ENCODE measurements at regions not wholly inside any gene's neighbourhood (a gene's known extent, or its start where the extent isn't known, plus 50 kb on each side); places are given as distances from the start of the nearest gene placed in this dataset.

DNA sequence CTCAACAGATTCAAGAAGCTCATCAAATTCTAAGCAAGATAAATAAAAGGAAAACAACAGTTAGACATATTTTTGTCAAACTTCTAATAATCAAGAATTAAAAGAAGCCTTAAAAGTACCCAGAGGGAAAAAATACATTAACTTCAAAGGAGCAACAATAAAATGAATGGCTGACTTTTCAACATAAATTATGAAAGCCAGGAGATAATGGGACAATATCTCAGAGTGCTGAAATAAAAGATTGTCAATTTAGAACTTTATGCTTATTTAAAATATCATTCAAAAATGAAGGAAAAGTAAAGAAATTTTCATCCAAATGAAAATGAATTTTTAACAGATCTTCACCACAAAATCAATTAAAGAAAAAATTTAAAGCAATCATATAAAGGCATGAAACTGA lies 108.5 kb upstream of the IL6 start:
- TF ChIP-seq, protein P1, sequence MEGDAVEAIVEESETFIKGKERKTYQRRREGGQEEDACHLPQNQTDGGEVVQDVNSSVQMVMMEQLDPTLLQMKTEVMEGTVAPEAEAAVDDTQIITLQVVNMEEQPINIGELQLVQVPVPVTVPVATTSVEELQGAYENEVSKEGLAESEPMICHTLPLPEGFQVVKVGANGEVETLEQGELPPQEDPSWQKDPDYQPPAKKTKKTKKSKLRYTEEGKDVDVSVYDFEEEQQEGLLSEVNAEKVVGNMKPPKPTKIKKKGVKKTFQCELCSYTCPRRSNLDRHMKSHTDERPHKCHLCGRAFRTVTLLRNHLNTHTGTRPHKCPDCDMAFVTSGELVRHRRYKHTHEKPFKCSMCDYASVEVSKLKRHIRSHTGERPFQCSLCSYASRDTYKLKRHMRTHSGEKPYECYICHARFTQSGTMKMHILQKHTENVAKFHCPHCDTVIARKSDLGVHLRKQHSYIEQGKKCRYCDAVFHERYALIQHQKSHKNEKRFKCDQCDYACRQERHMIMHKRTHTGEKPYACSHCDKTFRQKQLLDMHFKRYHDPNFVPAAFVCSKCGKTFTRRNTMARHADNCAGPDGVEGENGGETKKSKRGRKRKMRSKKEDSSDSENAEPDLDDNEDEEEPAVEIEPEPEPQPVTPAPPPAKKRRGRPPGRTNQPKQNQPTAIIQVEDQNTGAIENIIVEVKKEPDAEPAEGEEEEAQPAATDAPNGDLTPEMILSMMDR (IDR thresholded peaks at IDR 0.05): no peak
- TF ChIP-seq EZH2 (IDR thresholded peaks at IDR 0.05) (no peak), EZH2phosphoT487 (IDR thresholded peaks at IDR 0.05) (no peak)
